B cell (primary cell): ENCODE measurements at regions not wholly inside any gene's neighbourhood (a gene's known extent, or its start where the extent isn't known, plus 50 kb on each side); places are given as distances from the start of the nearest gene placed in this dataset.

Experiments used
- ATAC-seq: fragments of 200-7000 bp; cut with Tn5 transposase; one replicate; pipeline ENCODE4 v1.10.0; 2021; ENCODE audit warnings: low read depth, mild to moderate bottlenecking, moderate number of reproducible peaks, moderate library complexity
- CTCF ChIA-PET: fragments of 350-600 bp; sonication (Branson Sonifier 250); formaldehyde crosslinking; loops from one replicate; lab custom pipeline; 2021; ENCODE audit warnings: antibody characterized with exemption, inconsistent platforms; lab: Charles Lee
- POLR2A ChIA-PET: fragments of 350-600 bp; sonication (Branson Sonifier 250); formaldehyde crosslinking; loops from one replicate; lab custom pipeline; 2021; ENCODE audit warnings: antibody characterized with exemption; lab: Charles Lee
- DNase-seq: peaks from one replicate; pipeline ENCODE4 v3.0.0; 2013
- H2AFZ ChIP-seq: 2 replicates; pipeline ENCODE4 v1.6.1; 2012; ENCODE audit warnings: mild to moderate bottlenecking, low read depth, low read length; ENCODE audit not compliant: insufficient read depth, poor library complexity, severe bottlenecking
- H3K27ac ChIP-seq, 2 donors: 1 replicate in 1 of 2; 2 replicates in 1 of 2; pipeline ENCODE4 v1.5.1; 2012 to 2013; ENCODE audit warnings: low read length in 2 of 2, mild to moderate bottlenecking in 2 of 2, moderate library complexity in 1 of 2
- H3K27me3 ChIP-seq, 4 experiments: fragments of 200-600 bp in 1 of 4; sonication (generic) in 1 of 4; replicated peaks in 1 of 4; 1 replicate in 2 of 4; 2 replicates in 2 of 4; pipeline versions ENCODE4 v1.6.1 to v1.7.0; 2013 to 2016; ENCODE audit warnings: low read length in 3 of 4, mild to moderate bottlenecking in 2 of 4, mixed read lengths in 1 of 4, moderate library complexity in 1 of 4; ENCODE audit not compliant: insufficient read depth in 4 of 4, control insufficient read depth in 3 of 4; ENCODE audit errors: control extremely low read depth in 1 of 4
- H3K36me3 ChIP-seq, 2 experiments: replicated peaks in 1 of 2; 1 replicate in 1 of 2; 2 replicates in 1 of 2; pipeline versions ENCODE4 v1.6.1 to v1.7.1; 2013; ENCODE audit warnings: low read length in 1 of 2; ENCODE audit not compliant: insufficient read depth in 2 of 2, control insufficient read depth in 1 of 2; ENCODE audit errors: control extremely low read depth in 1 of 2, extremely low read depth in 1 of 2
- H3K4me1 ChIP-seq, 2 donors: fragments of 200-600 bp in 1 of 2; sonication (generic) in 1 of 2; 1 replicate in 1 of 2; 2 replicates in 1 of 2; pipeline versions ENCODE4 v1.5.1 to v1.6.1; 2013 to 2017; ENCODE audit warnings: low read length in 2 of 2; ENCODE audit not compliant: control insufficient read depth in 2 of 2, insufficient read depth in 2 of 2
- H3K4me2 ChIP-seq: replicated peaks from 2 replicates; pipeline ENCODE3; 2012; ENCODE audit warnings: mild to moderate bottlenecking, low read depth, low read length; ENCODE audit not compliant: poor library complexity, severe bottlenecking
- H3K4me3 ChIP-seq, 5 experiments: fragments of 200-600 bp in 1 of 5; sonication (generic) in 1 of 5; 1 replicate in 3 of 5; 2 replicates in 2 of 5; pipeline versions ENCODE4 v1.5.1 to v1.7.0; 2011 to 2016; ENCODE audit warnings: low read length in 4 of 5, mild to moderate bottlenecking in 4 of 5, low read depth in 2 of 5, control low read depth in 1 of 5, moderate library complexity in 1 of 5; ENCODE audit not compliant: insufficient read depth in 1 of 5; ENCODE audit errors: control extremely low read depth in 1 of 5, extremely low read depth in 1 of 5
- H3K79me2 ChIP-seq: fragments of 200-600 bp; sonication (generic); one replicate; pipeline ENCODE4 v1.6.0; 2016; ENCODE audit warnings: low read length; ENCODE audit not compliant: control insufficient read depth, insufficient read depth
- H3K9ac ChIP-seq: fragments of 200-600 bp; sonication (generic); 2 replicates; pipeline ENCODE4 v1.6.1; 2017; ENCODE audit warnings: mild to moderate bottlenecking, low read length, moderate library complexity
- H3K9me3 ChIP-seq, 3 donors: one replicate each; pipeline versions ENCODE4 v1.6.1 to v1.7.1; 2013; ENCODE audit warnings: low read length in 2 of 3; ENCODE audit not compliant: control insufficient read depth in 2 of 3, insufficient read depth in 1 of 3; ENCODE audit errors: control extremely low read depth in 1 of 3
- H4K20me1 ChIP-seq: 2 replicates; pipeline ENCODE4 v1.6.0; 2012; ENCODE audit warnings: mild to moderate bottlenecking, low read length; ENCODE audit not compliant: insufficient read depth, control insufficient read depth, poor library complexity, severe bottlenecking
- H3K27ac Mint-ChIP-seq: one replicate; pipeline ENCODE4 v1.8.0; 2021; ENCODE audit warnings: mixed read lengths
- H3K27me3 Mint-ChIP-seq: one replicate; pipeline ENCODE4 v1.8.0; 2021; ENCODE audit warnings: mixed read lengths
- H3K4me1 Mint-ChIP-seq: one replicate; pipeline ENCODE4 v1.8.0; 2021; ENCODE audit warnings: mixed read lengths
- H3K4me3 Mint-ChIP-seq: one replicate; pipeline ENCODE4 v1.8.0; 2021; ENCODE audit warnings: mixed read lengths
- H3K9me3 Mint-ChIP-seq: one replicate; pipeline ENCODE4 v1.8.0; 2022; ENCODE audit warnings: mixed read lengths; ENCODE audit not compliant: insufficient read depth
- CTCF ChIP-seq: fragments of 200-600 bp; IDR thresholded peaks from one replicate; pipeline ENCODE4 v1.8.0; 2022; ENCODE audit warnings: antibody characterized with exemption, mild to moderate bottlenecking
- EZH2 ChIP-seq: IDR thresholded peaks from 2 replicates; pipeline ENCODE4 v1.6.1; 2012; ENCODE audit warnings: borderline replicate concordance, low read depth, mild to moderate bottlenecking, moderate library complexity, low read length; ENCODE audit not compliant: insufficient read depth, poor library complexity, severe bottlenecking
- WGBS: methylation state at CpG from one replicate; pipeline ENCODE4 v1.1.5; 2013; ENCODE audit warnings: missing lambda C conversion rate; ENCODE audit not compliant: insufficient coverage; 5-methylcytosine and 5-hydroxymethylcytosine counted together
- intact Hi-C: fragments of 100-400 bp; cut with micrococcal nuclease; formaldehyde crosslinking; loops from one replicate; pipeline ENCODE4 v1.10.0; 2022

GRCh38 chr4:27888505-27888904 lies 1027.9 kb downstream of the STIM2 start:
- no peak overlapping the region for H3K27ac ChIP-seq
- Mint-ChIP-seq H3K4me1 (no peaks in the 10 kb centered on the region), H3K27me3 (no peaks in the 10 kb centered on the region), H3K4me3 (no peak overlapping the region), H3K27ac (no peak overlapping the region), H3K9me3 (no peaks in the 10 kb centered on the region)
- no peaks in the 10 kb centered on the region for H4K20me1 ChIP-seq
- POLR2A ChIA-PET: no interaction called here
- intact Hi-C loops: no loop called here
- no peak overlapping the region for H3K4me3 ChIP-seq
- H3K79me2 ChIP-seq: no peaks in the 10 kb centered on the region
- H3K4me1 ChIP-seq: no peaks in the 10 kb centered on the region
- TF ChIP-seq EZH2 (no peak), CTCF (no peak)
- no peak for DNase-seq
- H2AFZ ChIP-seq: no peak overlapping the region
- H3K9me3 ChIP-seq: peaks cover 0 to 5% (median 0%) of the 10 kb centered on the region in 3 donors
- CTCF ChIA-PET: no interaction called here
- no CpG with 5 or more reads among the region's 1 CpG for WGBS
- no peak overlapping the region for H3K4me2 ChIP-seq
- H3K9ac ChIP-seq: no peak overlapping the region
- H3K27me3 ChIP-seq: no peaks in the 10 kb centered on the region
- no peak for ATAC-seq
- no peaks in the 10 kb centered on the region for H3K36me3 ChIP-seq

- no peak overlapping the region for H3K4me3 Mint-ChIP-seq
- H3K9ac ChIP-seq: no peak overlapping the region
- POLR2A ChIA-PET: no interaction called here
- no peaks in the 10 kb centered on the region for H3K79me2 ChIP-seq
- no peak overlapping the region for H2AFZ ChIP-seq
- no peaks in the 10 kb centered on the region for H3K36me3 ChIP-seq
- WGBS: no CpG with 5 or more reads among the region's 2 CpGs
- DNase-seq (no peak), ATAC-seq (no peak)
- TF ChIP-seq CTCF (no peak), EZH2 (no peak)
- H3K4me1 ChIP-seq: no peaks in the 10 kb centered on the region
- no peak overlapping the region for H3K27ac Mint-ChIP-seq
- no peaks in the 10 kb centered on the region for H3K9me3 Mint-ChIP-seq
- intact Hi-C loops: no loop called here
- H3K9me3 ChIP-seq: peaks cover 0 to 5% (median 0%) of the 10 kb centered on the region in 3 donors
- H3K27me3 ChIP-seq: no peaks in the 10 kb centered on the region
- no peak overlapping the region for H3K27ac ChIP-seq
- no peak overlapping the region for H3K4me2 ChIP-seq
- H3K4me3 ChIP-seq: no peak overlapping the region
- CTCF ChIA-PET: no interaction called here
- H4K20me1 ChIP-seq: no peaks in the 10 kb centered on the region
- H3K27me3 Mint-ChIP-seq: no peaks in the 10 kb centered on the region
- H3K4me1 Mint-ChIP-seq: no peaks in the 10 kb centered on the region
These were observed 1034.3 kb downstream of the STIM2 start for GRCh38 chr4:27894951-27895350.
